ENCODE measurements at regions not wholly inside any gene's neighbourhood (a gene's known extent, or its start where the extent isn't known, plus 50 kb on each side); places are given as distances from the start of the nearest gene placed in this dataset.

DNA sequence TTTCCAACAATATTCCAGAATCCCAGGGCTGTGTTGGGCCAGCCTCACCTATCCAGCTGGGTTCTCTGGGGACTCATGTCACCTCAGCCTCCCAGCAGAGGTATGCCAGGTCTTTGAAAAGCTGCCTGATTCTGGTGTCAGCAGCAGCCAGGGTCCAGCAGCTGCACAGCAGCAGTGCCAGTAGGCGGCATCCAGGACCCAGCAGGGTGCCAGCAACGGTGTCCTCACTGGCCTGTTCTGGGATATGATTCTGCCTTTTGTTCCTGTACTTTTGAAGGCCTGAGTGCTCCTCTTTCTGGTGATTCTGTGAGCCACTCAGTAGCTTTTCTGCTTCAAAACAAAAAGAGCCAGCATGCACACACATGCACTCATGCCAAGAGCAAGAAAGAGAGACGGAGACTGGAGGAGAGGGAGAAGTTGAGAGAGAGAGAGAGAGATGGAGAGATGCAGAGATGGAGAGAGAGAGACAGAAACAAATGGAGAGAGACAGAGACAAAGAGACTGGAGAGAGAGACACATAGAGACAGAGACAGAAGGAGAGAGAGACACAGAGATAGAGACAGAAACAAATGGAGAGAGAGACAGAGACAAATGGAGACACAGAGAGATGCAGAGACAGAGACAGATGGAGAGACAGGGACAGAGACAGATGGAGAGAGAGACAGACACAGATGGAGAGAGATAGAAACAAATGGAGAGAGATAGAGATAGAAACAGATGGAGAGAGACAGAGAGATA lies 205.7 kb downstream of the UACA start:
- in situ Hi-C loops (cut with HindIII; ENCODE audit: low sequenced_read_pairs) = no loop called here

DNA sequence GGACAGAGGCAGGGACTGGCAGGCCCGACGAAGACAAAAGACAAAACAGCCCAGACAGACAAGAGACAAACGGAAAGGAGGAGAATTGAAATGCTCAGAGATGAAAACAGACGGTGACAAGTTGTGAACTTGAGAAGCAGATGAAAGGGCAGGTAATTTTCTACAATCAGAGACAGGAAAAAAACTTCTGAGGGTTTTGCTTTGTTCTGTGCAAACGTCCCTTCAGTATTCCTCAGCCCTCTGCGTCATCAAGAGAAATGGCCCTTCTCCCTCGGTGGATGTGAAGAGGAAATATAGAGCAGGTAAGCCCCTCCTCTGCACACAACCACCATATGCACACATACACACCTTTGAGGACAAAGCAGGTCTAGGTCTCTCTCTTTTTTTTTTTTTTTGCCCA lies 206.6 kb downstream of the UACA start:
- in situ Hi-C loops (cut with HindIII; ENCODE audit: low sequenced_read_pairs) = no loop called here

DNA sequence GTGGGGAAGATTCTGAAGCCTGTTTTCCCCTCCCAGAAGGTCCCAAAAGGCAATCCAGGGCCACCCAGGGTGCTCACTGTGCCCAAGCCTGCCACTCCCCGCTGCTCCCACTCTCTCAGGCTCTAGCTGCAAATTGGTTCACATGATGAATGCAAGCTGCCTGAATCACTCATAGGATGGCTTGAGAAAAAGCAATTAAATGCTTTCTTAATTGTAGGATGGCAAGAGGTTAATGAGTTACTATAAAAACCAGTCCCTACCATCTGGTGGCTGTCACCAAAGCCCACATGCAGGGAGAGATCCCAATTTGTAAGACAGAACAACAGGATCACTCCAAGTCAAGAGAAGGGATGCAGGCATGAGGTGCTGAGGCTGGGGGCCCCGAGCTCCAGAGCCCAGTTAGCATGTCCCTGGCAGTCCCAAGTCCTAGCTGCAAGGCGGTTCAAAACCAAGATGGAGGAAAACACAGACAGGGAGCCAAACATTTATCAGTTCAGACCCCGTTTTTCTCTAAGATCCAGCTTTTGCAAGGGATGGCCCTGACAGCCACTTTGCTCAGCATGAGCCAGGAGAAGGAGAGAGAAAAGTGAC lies 207.1 kb downstream of the UACA start:
- in situ Hi-C loops (cut with HindIII; ENCODE audit: low sequenced_read_pairs) = no loop called here

DNA sequence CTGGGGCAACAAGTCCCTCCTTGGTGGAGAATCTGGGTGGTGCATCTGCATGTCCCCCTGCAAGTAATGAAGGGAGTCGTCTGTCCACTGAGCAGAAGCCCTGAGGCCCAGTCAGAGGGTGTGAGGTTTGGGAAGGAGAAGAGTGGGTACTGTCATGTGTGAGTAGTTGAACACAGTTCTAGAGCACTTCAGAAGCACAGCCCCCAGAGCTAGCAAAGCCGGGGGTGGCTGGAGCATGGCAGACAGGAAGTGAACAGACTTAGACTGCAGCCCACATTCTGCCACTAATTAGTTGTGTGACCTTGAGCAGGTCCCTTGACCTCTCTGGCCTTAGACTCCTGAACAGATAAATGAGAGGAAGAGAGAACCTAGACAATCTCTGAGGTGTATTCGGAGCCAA lies 207.6 kb downstream of the UACA start:
- in situ Hi-C loops (cut with HindIII; ENCODE audit: low sequenced_read_pairs) = no loop called here

DNA sequence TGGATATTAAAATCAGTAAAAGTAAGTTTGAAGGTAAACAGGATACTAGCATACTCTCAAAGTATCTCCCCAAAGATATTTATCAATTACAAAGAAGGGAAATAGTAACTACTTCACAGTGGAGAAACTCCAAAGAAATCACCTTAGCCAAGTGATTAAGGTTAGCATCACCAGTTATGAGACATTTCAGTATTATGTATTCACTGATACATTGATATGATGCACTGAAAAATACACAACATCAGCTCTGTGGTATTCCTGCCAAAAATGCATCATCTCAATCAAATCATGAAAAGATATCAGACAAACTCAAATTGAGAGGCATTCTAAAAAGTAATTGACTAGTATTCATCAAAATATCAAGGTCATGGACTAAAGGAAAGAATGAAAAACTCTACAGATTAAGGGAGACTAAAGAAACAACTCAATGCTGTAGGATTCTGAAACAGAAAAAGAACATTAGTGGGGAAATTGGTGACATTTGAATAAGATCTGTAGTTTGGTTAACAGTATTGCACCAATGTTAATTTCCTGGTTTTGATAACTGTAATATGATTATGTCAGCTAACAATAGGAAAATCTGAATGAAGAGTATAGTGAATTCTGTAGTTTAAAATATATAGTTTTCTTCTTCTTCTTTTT lies 215.4 kb downstream of the UACA start:
- in situ Hi-C loops (cut with HindIII; ENCODE audit: low sequenced_read_pairs) = no loop called here

DNA sequence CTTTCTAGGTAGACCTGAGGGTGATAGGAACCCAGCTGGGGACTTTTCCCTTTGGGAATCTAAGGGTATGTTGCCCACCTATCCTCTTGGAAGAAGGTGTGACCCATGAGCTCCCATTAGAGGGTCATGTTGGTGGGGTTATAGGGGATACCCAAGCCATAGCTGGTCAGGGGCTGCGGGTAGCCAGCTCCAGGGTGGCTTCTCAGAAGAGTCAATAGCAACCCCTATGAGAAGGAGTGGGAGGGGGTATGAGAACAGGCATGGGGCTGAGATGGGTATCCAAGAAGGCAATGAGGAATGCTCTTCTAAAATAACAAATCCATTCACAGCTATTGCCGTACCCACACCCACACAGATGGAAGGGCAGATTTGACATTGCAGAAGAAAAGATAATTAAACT lies 217.8 kb downstream of the UACA start:
- in situ Hi-C loops (cut with HindIII; ENCODE audit: low sequenced_read_pairs) = no loop called here

DNA sequence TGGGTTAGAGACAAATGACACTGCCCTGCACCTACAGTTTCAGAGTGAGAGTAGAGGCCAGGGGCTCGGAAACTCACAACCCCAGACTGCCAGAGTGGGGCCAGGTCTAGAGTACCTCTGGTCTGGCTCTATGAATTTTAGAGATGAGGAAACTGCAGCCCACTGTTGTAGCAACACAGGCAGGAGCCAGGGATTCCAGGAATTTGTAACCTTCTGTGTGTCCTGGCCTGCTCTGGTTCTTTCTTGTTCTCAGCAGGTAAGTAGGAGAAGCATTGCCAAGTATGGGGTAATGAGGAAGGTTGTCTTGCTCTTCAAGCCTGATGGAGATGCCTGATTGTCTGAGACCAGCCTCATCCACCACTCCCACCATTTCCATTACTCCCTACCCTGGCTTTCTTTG lies 221.8 kb downstream of the UACA start:
- in situ Hi-C loops (cut with HindIII; ENCODE audit: low sequenced_read_pairs) = no loop called here

DNA sequence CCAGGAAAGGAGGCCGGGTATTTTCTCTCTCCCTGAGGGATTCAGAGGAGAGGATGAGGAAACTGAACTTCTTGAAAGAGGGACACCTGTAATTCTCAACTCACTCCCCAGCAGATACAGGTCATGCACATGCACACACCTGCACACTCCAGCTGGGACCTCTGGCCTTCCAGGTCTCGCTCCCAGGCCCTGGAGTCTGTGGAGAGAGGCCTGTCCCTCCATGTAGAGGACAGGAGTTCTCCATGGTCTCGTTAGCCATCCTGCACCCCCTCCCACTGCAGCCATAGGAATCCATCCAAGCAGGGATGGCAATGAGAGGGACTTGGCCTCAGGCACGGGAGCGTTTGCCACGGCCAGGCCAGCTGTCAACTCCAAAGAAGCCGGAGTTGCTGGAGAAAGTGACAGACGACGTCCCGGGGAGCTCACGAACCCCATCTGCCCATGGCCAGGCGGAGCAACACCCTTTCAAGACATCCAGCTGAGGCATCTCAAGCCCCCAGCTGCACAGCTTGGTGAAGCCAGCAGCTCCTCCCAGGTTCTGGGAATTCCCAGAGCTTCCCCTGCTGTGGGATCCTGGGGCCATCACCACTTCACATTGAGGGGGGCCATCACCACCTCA lies 223.3 kb downstream of the UACA start:
- in situ Hi-C loops (cut with HindIII; ENCODE audit: low sequenced_read_pairs) = no loop called here

DNA sequence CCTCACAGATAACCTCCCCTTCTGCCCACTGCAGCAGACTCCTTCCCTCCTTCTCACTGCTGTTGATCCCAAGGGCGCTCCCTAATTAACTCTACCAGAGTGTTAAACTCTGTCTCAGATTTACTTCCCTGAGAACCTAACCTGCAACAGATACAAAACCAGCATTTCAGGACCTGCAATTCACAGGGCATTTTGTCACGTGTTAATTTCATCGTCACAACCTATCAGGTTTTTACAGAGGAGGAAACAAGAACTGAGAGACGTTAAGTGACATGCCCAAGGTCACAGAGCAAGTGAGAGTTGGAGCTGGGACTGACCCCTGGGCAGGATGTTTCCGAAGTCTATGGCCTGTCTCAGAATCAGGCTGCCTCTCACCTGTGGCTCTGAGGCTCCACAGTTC lies 223.9 kb downstream of the UACA start:
- in situ Hi-C loops (cut with HindIII; ENCODE audit: low sequenced_read_pairs) = no loop called here

DNA sequence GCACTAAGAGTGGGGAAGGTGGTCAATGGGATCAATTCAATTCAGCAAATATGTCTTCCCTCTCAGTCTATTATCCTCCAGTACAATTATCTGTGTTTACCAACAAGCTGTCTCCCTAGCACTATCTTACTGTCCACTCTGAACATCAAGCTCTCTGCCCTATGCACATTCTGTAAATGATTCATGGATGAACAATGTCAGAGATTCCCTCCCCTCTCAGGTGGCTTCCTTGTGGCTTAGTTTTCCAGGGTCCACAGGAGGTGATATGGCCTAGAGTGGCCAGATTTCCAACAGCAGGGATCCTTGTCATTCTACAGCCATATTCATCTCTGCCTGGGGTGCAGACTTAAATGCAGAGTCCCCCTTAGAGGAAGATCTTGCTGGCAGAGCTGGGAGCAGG lies 225.1 kb downstream of the UACA start:
- in situ Hi-C loops (cut with HindIII; ENCODE audit: low sequenced_read_pairs) = no loop called here

DNA sequence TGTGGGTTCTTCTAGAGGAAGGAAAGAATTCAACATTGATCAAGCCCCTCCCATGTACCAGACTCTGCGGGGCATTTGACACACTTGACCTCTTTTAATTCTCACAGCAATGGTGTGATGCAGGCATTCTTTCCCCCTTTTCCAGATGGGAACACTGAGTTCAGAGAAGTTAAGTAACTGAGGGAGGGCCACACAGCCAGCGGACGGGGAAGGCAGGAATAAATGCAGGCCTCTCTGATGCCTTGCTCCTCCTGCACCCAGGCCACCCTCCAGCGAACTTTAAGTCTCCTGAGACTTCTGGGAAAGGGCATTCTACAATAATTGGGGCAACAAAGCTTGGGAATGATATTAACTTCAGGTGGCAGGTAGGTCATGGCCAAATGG lies 227.4 kb downstream of the UACA start:
- in situ Hi-C loops (cut with HindIII; ENCODE audit: low sequenced_read_pairs) = no loop called here

DNA sequence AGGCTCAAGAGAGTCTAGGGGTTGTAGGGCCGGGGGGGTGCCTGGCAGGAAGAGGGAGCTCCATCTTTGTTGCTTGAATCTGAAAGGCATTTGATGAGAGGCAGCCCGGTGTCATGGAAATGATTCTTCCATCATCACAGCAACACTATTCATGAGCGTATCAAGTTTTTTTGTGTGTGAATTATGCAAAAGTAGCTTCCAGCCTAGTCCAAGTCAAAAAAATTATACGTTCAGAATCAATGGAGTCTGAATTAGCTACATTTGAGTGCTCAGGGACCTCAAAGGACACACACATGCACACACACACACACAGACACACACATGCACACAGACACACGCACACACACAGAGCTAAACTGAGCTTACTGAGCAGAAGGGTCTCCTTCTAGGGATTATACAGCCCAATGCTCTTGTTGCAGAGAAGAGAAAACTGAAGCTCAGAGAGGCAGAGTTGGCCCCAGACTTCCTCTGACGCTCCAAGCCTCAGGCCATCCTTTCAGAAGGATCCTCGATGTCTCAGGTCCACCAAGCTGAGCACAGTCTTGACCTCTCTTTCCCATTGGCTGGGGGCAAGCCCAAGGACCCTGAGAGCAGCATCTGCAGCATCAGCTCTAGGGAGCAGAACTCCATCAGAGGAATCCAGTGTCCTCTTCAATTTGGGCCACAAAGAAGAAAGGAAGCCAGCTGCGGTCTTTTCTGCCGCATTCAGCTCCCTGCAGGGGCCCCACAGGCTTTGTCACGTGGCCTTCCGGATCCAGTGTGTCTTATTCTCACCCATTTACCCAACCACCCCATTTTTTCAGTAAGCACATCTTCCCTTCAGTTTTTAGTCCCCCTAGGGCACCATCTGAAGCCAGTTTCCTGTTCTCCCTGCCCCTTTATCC lies 228.0 kb downstream of the UACA start:
- in situ Hi-C loops (cut with HindIII; ENCODE audit: low sequenced_read_pairs) = no loop called here

DNA sequence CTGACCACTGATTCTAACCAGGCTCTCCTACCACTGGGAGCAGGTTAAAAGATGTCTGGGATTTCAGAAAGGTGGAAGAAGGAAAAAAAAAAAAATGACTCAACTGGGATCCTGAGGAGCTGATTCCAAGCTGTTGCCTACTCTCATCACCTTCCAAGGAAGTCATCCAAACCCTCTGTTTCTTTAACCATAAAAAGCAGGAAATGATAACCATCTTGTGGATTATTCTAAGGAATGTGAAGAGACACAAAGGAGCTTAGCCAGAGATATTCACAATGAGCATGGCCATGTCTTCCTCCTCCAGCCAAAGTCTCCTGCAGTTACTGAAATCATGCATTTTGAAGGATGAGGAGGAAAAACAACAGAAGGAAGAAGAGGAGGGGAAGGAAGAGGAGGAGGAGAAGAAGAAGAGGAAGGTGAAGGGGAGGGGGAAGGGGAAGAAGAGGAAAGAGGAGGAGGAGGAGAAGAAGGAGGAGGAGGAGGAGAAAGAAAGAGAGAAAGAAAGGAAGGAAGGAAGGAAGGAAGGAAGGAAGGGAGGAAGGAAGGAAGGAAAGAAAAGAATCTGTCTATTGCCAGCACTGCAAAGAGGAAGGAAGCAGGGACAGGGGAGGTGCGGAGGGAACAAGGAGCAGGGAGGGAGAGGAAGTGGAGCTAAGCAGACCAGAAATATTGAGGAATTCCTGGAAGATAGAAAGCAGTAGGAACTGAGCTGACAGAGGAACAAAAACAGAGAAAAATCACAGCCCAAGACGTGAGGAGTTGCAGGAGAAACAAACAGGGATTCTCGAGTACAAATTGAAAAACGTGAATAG lies 229.2 kb downstream of the UACA start:
- in situ Hi-C loops (cut with HindIII; ENCODE audit: low sequenced_read_pairs) = no loop called here

DNA sequence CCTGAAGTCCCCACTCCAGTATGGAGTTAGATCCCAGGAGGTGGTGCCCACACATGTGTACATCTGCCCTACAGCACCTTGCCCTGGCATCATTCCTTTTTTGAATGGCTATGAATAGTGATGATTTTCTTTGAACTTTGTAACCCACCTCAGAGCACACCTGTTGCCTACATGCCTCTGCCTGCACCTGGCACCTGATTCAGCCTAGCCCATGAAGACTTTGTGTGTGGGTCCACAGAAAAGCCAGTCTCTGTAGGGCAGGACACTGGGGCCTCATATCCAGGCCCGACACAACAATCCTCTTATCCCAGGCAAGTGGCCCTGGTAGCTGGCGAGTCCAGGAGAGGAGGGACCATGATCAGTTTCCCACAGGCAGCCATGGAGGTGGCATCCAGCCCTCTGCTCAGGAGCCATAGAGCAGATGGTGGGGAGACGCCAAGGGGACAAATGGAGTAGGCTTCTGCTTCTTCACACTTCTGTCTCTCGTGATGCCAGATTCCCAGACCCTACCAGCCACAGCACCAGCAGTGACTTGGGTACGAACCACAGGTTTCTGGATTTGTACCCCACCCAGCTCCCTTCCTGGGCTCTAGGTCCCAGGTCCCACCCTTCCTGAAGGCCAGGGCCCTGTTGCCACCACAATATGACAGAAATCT lies 230.7 kb downstream of the UACA start:
- in situ Hi-C loops (cut with HindIII; ENCODE audit: low sequenced_read_pairs) = no loop called here

DNA sequence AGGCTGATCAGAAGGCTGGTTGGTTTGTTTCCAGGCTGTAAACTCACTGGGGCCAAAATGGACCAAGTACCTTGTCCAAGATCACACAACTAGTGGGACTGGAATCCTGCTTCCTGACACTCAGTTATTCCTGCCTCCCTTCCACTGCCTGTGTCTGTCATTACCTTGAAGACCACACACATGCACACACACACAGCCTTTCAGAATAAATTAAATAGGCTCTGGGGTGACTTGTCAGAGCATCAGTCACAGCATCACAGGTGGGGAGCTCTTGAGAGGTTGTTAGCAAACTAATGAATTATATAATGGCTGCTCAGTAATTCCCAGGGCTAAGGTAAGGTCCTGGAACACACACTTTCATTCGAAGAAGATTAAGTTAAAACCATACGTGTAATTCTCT lies 231.8 kb downstream of the UACA start:
- in situ Hi-C loops (cut with HindIII; ENCODE audit: low sequenced_read_pairs) = no loop called here

DNA sequence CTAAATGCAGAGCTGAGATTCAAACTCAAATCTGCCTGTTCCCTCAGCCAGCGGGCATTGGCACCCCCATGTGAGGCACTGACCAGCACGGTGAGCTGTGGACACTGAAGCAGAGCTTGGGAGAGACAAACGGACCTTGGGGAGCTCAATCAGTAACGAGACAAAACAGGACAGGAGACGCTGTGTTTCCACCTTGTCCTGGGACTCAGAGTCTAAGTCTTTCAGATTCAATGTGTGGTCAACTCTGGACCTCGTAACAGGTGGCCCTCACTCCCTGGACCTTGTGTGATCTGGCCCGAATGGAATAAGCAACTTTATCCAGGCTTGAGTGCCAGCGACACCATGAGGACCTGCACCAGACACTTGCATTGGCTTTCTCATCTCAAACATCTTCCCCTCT lies 232.5 kb downstream of the UACA start:
- in situ Hi-C loops (cut with HindIII; ENCODE audit: low sequenced_read_pairs) = no loop called here

DNA sequence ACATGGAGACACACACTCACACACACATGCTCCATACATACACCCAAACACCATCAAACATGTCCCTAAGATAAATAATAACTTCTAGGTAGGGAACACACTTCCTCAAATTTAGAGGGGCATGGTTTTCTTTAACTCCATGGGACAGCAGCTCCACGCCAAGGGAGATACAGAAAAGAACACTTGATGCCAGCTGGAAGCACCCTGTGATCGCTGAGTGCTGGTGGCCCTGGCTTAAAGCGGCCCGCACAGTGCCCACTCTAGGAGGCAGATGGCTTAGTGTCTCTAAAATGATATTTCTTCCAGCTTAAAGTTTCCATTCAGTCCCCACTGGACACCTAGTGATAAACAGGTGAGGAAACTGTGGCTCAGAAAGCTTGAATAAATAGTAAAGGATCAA lies 232.9 kb downstream of the UACA start:
- in situ Hi-C loops (cut with HindIII; ENCODE audit: low sequenced_read_pairs) = no loop called here

DNA sequence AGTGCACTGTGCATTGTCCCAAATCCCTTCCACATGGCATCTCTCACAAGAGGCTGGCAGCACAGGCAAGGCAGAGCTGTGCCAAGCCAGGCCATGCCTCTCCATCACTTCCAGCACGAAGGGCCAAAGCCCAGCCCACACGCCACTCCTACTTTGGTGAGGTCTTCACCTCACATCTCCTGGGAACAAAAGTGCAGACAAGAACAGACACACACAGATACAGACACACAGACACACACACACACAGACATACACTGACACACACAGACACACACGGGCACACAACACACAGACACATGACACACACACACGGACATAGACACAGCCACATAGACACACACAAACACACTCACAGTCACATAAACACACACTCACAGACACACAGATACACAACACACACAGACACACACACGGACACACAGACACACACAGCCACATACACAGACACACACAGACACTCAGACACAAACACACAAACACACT lies 233.3 kb downstream of the UACA start:
- in situ Hi-C loops (cut with HindIII; ENCODE audit: low sequenced_read_pairs) = no loop called here

DNA sequence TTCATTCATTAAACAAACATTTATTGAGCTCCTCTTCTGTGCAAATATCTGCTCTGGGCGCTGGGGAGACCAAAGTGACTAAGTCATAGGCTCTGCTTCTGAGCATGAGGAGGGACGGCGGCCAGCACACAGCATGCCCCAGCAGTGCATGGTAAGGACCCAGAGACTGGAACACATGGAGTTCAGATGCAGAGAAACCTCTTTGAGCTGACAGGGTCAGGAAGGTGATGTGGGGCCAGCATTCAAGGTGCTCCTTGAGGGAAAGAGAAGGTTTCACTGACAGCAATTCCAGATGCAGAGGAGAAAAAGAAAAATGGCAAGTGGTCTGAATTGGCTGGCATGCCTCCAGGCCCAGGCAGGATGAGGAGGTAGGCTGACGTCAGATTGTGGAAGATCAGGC lies 234.5 kb downstream of the UACA start:
- in situ Hi-C loops (cut with HindIII; ENCODE audit: low sequenced_read_pairs) = no loop called here

DNA sequence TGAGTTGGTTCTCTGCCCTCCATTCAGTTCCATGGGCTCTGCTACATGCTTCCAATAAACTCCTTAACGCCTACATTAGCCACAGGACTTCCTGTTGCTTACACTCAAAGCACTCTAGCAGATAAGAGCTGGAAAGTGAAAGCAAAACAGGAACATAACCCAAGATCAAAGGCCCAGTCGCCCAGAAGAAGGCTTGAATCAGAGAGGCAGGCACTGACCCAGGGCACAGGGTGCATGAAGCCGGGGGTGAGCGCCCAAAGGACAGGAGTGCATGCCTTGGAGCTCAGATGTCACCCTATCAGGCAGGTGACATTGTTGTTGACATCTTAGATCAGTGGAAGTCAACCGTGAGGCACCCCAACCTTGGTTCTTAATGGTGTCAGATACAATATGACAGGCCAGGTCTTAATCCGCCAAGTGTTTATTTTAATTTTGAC lies 235.1 kb downstream of the UACA start:
- in situ Hi-C loops (cut with HindIII; ENCODE audit: low sequenced_read_pairs) = no loop called here

All from DLD1 (cell line).